ENCODE measurements at regions not wholly inside any gene's neighbourhood (a gene's known extent, or its start where the extent isn't known, plus 50 kb on each side); places are given as distances from the start of the nearest gene placed in this dataset.

DNA sequence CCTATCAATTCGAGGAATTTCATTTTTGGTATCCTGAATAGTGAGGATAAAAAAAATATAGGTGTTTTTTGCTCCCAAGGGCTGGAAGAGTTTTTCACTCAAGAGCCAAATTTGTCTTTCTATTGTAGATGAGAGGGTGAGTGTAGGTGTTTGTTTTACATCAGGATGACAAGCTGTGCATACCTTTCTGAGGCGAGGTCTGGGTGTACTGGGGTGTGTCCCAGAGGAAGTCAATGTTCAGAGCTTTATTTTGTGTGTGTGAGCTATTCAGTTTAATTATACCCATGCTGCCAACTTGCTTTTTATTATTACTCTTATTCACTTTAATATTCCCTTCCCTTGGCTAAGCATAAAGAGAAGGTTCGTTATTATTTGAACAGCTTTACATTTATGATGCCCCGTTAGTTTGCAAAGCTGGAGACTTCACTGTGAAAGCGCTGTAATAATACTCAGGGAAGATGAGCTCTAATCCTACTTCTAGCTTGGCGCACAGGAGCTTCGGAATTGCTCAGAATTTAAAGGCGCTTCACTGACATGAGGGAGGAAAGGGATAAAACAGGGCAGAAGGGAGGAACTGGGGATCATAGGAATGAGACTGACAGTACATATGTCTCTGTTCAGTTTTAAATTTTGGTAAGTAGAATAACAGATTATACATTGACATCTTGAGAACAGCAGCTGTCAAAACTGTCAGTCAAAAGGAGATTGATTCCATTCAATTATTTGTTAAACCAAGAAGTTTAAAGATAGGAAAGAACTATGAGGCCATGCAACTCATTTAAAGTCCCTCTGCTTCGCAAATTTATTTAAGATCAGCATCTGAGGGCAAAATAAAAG, 117.7 kb upstream of the TP63 start:
- ChIA-PET POLR2A (interaction anchor here (0.5 kb wide), 1 partner anchor 13 kb away, joined by 4 read pairs; no protein-coding TSS in a partner anchor), CTCF (ENCODE audit: unreplicated experiment) (no interaction called here)
- Histone ChIP-seq H3K36me3 (ENCODE audit: insufficient read depth, low read length) (no peaks in the 10 kb centered on the region), H4K20me1 (ENCODE audit: insufficient read depth, low read length) (no peaks in the 10 kb centered on the region), H3K79me2 (ENCODE audit: insufficient read depth, low read depth, low read length) (no peaks in the 10 kb centered on the region), H3K4me1 (ENCODE audit: insufficient read depth, low read length, poor library complexity, severe bottlenecking) (no peaks in the 10 kb centered on the region), H3K27ac (ENCODE audit: low read depth, low read length, poor library complexity, severe bottlenecking) (no peak overlapping the region), H2AFZ (ENCODE audit: low read length) (no peak overlapping the region), H3K4me3 (ENCODE audit: low read depth, low read length, poor library complexity, severe bottlenecking) (no peak overlapping the region), H3K9me2 (ENCODE audit: insufficient read depth, low read length) (no peaks in the 10 kb centered on the region), H3K9me3 (ENCODE audit: low read length) (0 out of 2 replicates have a peak, but pooled peaks cover 3% of the 10 kb centered on the region), H3K4me2 (ENCODE audit: low read length) (no peak overlapping the region)
- no peak for DNase-seq (ENCODE audit: low spot score)
- no peak for TF ChIP-seq EZH2phosphoT487 (IDR thresholded peaks at IDR 0.05; ENCODE audit: borderline replicate concordance, low read depth, low read length)
- TF ChIP-seq, protein P1, sequence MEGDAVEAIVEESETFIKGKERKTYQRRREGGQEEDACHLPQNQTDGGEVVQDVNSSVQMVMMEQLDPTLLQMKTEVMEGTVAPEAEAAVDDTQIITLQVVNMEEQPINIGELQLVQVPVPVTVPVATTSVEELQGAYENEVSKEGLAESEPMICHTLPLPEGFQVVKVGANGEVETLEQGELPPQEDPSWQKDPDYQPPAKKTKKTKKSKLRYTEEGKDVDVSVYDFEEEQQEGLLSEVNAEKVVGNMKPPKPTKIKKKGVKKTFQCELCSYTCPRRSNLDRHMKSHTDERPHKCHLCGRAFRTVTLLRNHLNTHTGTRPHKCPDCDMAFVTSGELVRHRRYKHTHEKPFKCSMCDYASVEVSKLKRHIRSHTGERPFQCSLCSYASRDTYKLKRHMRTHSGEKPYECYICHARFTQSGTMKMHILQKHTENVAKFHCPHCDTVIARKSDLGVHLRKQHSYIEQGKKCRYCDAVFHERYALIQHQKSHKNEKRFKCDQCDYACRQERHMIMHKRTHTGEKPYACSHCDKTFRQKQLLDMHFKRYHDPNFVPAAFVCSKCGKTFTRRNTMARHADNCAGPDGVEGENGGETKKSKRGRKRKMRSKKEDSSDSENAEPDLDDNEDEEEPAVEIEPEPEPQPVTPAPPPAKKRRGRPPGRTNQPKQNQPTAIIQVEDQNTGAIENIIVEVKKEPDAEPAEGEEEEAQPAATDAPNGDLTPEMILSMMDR (conservative IDR thresholded peaks at IDR 0.05; ENCODE audit: low read length): no peak
- no TSS peak for BruUV-seq (replicated peaks)
- intact Hi-C loops (cut with micrococcal nuclease; ENCODE audit: unreplicated experiment): no loop called here

DNA sequence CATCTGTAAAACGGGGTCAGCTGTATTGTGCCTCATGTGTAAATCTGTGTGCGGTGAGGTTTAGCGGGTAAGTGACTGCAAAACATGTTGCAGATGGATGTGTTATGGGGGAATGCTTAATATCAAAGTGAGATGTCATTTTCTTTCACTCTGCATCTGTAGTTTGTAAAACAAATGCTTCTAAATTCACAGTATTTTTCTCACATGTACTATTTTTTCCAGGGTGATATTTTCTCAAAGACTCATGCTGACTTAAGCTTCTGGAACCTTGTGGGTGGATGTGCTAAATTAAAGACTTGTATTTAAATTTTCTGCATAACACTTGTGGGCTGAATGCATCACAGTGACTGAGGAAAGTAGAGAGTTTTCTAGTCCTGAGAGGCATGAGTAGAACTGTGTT, 115.2 kb upstream of the TP63 start:
- H2AFZ ChIP-seq (ENCODE audit: low read length): no peak overlapping the region
- ChIA-PET CTCF (ENCODE audit: unreplicated experiment) (no interaction called here), POLR2A (interaction anchor here (0.6 kb wide), 1 partner anchor 112 kb away, joined by 3 read pairs; no protein-coding TSS in a partner anchor)
- no peaks in the 10 kb centered on the region for H3K36me3 ChIP-seq (ENCODE audit: insufficient read depth, low read length)
- BruUV-seq (replicated peaks): no TSS peak
- TF ChIP-seq, protein P1 (conservative IDR thresholded peaks at IDR 0.05; ENCODE audit: low read length): no peak
- no peak for TF ChIP-seq EZH2phosphoT487 (IDR thresholded peaks at IDR 0.05; ENCODE audit: borderline replicate concordance, low read depth, low read length)
- H3K4me3 ChIP-seq (ENCODE audit: low read depth, low read length, poor library complexity, severe bottlenecking): no peak overlapping the region
- no peak for DNase-seq (ENCODE audit: low spot score)
- no peaks in the 10 kb centered on the region for H3K79me2 ChIP-seq (ENCODE audit: insufficient read depth, low read depth, low read length)
- no peak overlapping the region for H3K4me2 ChIP-seq (ENCODE audit: low read length)
- no peaks in the 10 kb centered on the region for H4K20me1 ChIP-seq (ENCODE audit: insufficient read depth, low read length)
- 0 out of 2 replicates have a peak, but pooled peaks cover 6% of the 10 kb centered on the region for H3K9me3 ChIP-seq (ENCODE audit: low read length)
- no peaks in the 10 kb centered on the region for H3K4me1 ChIP-seq (ENCODE audit: insufficient read depth, low read length, poor library complexity, severe bottlenecking)
- intact Hi-C loops (cut with micrococcal nuclease; ENCODE audit: unreplicated experiment): no loop called here
- no peaks in the 10 kb centered on the region; the same call in 1 of the 2 replicates for H3K9me2 ChIP-seq (ENCODE audit: insufficient read depth, low read length)
- no peak overlapping the region for H3K27ac ChIP-seq (ENCODE audit: low read depth, low read length, poor library complexity, severe bottlenecking)

GRCh38 chr3:189517981-189518380, 113.2 kb upstream of the TP63 start:
- no peak overlapping the region for H2AFZ ChIP-seq (ENCODE audit: low read length)

More at GRCh38 chr3:189517981-189518380, 113.2 kb upstream of the TP63 start:
- no peaks in the 10 kb centered on the region; the same call in 1 of the 2 replicates for H3K9me2 ChIP-seq (ENCODE audit: insufficient read depth, low read length)
- H3K9me3 ChIP-seq (ENCODE audit: low read length): 0 out of 2 replicates have a peak, but pooled peaks cover 6% of the 10 kb centered on the region
- no peak overlapping the region for H3K4me3 ChIP-seq (ENCODE audit: low read depth, low read length, poor library complexity, severe bottlenecking)
- H3K36me3 ChIP-seq (ENCODE audit: insufficient read depth, low read length): no peaks in the 10 kb centered on the region
- no peaks in the 10 kb centered on the region for H4K20me1 ChIP-seq (ENCODE audit: insufficient read depth, low read length)
- intact Hi-C loops (cut with micrococcal nuclease; ENCODE audit: unreplicated experiment): no loop called here
- H3K4me2 ChIP-seq (ENCODE audit: low read length): no peak overlapping the region
- H3K79me2 ChIP-seq (ENCODE audit: insufficient read depth, low read depth, low read length): no peaks in the 10 kb centered on the region
- DNase-seq (ENCODE audit: low spot score): no peak
- ChIA-PET POLR2A (interaction anchor here (0.7 to 1.2 kb wide), 2 partner anchors 116 to 194 kb away, joined by 3 read pairs; no protein-coding TSS in a partner anchor), CTCF (ENCODE audit: unreplicated experiment) (no interaction called here)
- no peak overlapping the region for H3K27ac ChIP-seq (ENCODE audit: low read depth, low read length, poor library complexity, severe bottlenecking)
- H3K4me1 ChIP-seq (ENCODE audit: insufficient read depth, low read length, poor library complexity, severe bottlenecking): no peaks in the 10 kb centered on the region
- BruUV-seq (replicated peaks): no TSS peak
- TF ChIP-seq EZH2phosphoT487 (IDR thresholded peaks at IDR 0.05; ENCODE audit: borderline replicate concordance, low read depth, low read length): no peak
- TF ChIP-seq, protein P1 (conservative IDR thresholded peaks at IDR 0.05; ENCODE audit: low read length): no peak

All from OCI-LY7 (cell line).